Mesodermal cell (in vitro differentiated cells): ENCODE measurements at regions not wholly inside any gene's neighbourhood (a gene's known extent, or its start where the extent isn't known, plus 50 kb on each side); places are given as distances from the start of the nearest gene placed in this dataset.
A peak's percentile ranks its signal among the peaks of the same experiment; 100 is the strongest.

Source experiments
- H3K27ac ChIP-seq: 2 replicates; pipeline ENCODE4 v1.7.0; 2013; ENCODE audit warnings: mild to moderate bottlenecking, low read depth, low read length, moderate library complexity; ENCODE audit not compliant: severe bottlenecking
- H3K36me3 ChIP-seq: 2 replicates; pipeline ENCODE4 v1.7.1; 2013; ENCODE audit warnings: mild to moderate bottlenecking, low read length, moderate library complexity; ENCODE audit not compliant: control insufficient read depth, insufficient read depth
- H3K4me1 ChIP-seq: one replicate; pipeline ENCODE4 v1.7.1; 2013; ENCODE audit warnings: mild to moderate bottlenecking, low read length; ENCODE audit not compliant: insufficient read depth, control insufficient read depth, poor library complexity, severe bottlenecking
- H3K4me3 ChIP-seq: 2 replicates; pipeline ENCODE4 v1.7.0; 2013; ENCODE audit warnings: low read length, control low read depth, mild to moderate bottlenecking; ENCODE audit not compliant: insufficient read depth, poor library complexity, severe bottlenecking; ENCODE audit errors: extremely low read depth
- H3K9me3 ChIP-seq: 2 replicates; pipeline ENCODE4 v1.7.1; 2013; ENCODE audit warnings: mild to moderate bottlenecking, low read length, moderate library complexity; ENCODE audit not compliant: control insufficient read depth
- WGBS, 2 experiments: methylation state at CpG; one replicate each; pipeline ENCODE4 v1.1.5; 2013; ENCODE audit warnings: missing lambda C conversion rate in 2 of 2; ENCODE audit not compliant: insufficient coverage in 2 of 2; 5-methylcytosine and 5-hydroxymethylcytosine counted together

- H3K4me1 ChIP-seq, result no peaks in the 10 kb centered on the region
- WGBS, 2 experiments, result 90 to 100% methylated on average over 1 to 2 of the region's 6 CpGs
- no peak overlapping the region for H3K27ac ChIP-seq
- H3K4me3 ChIP-seq, result no peak overlapping the region
- no peaks in the 10 kb centered on the region for H3K36me3 ChIP-seq
- H3K9me3 ChIP-seq, result peaks cover 10% of the 10 kb centered on the region
These were observed 83.3 kb upstream of the PRDM11 start for GRCh38 chr11:45062974-45063635.

- Histone ChIP-seq H3K9me3 (peaks cover 10% of the 10 kb centered on the region), H3K4me1 (no peaks in the 10 kb centered on the region), H3K36me3 (no peaks in the 10 kb centered on the region), H3K27ac (no peak overlapping the region), H3K4me3 (no peak overlapping the region)
- WGBS, 2 experiments, result no CpG with 5 or more reads among the region's 1 CpG
These were observed 82.8 kb upstream of the PRDM11 start for GRCh38 chr11:45063669-45064068.

GRCh38 chr11:45067966-45068365, 78.5 kb upstream of the PRDM11 start:
- Histone ChIP-seq H3K9me3 (peaks cover 10% of the 10 kb centered on the region), H3K36me3 (no peaks in the 10 kb centered on the region), H3K4me3 (no peak overlapping the region), H3K27ac (no peak overlapping the region), H3K4me1 (no peaks in the 10 kb centered on the region)
- WGBS, 2 experiments, result 86 to 100% methylated on average over 1 of the region's 1 CpG

- Histone ChIP-seq H3K4me1 (peaks cover 5% of the 10 kb centered on the region), H3K27ac (no peak overlapping the region), H3K9me3 (no peaks in the 10 kb centered on the region), H3K4me3 (no peak overlapping the region), H3K36me3 (no peaks in the 10 kb centered on the region)
- 88 to 100% methylated on average over 1 of the region's 1 CpG for WGBS, 2 experiments
These were observed 75.2 kb upstream of the PRDM11 start for GRCh38 chr11:45071232-45071631.

GRCh38 chr11:45073685-45074141, 72.7 kb upstream of the PRDM11 start:
- Histone ChIP-seq H3K4me3 (no peak overlapping the region), H3K27ac (no peak overlapping the region), H3K4me1 (peaks cover 9% of the 10 kb centered on the region), H3K9me3 (no peaks in the 10 kb centered on the region), H3K36me3 (no peaks in the 10 kb centered on the region)
- 73 to 76% methylated on average over 10 of the region's 11 CpGs for WGBS, 2 experiments

GRCh38 chr11:45075519-45075918, 70.9 kb upstream of the PRDM11 start:
- 81 to 92% methylated on average over 2 to 3 of the region's 4 CpGs for WGBS, 2 experiments
- no peaks in the 10 kb centered on the region for H3K36me3 ChIP-seq
- H3K4me1 ChIP-seq, result peaks cover 24% of the 10 kb centered on the region
- no peak overlapping the region for H3K4me3 ChIP-seq
- no peak overlapping the region for H3K27ac ChIP-seq
- no peaks in the 10 kb centered on the region for H3K9me3 ChIP-seq

GRCh38 chr11:45075952-45076351, 70.5 kb upstream of the PRDM11 start:
- H3K4me3 ChIP-seq, result no peak overlapping the region
- no peaks in the 10 kb centered on the region for H3K9me3 ChIP-seq
- 93 to 100% methylated on average over 1 to 3 of the region's 4 CpGs for WGBS, 2 experiments
- peaks cover 24% of the 10 kb centered on the region for H3K4me1 ChIP-seq
- no peaks in the 10 kb centered on the region for H3K36me3 ChIP-seq
- no peak overlapping the region for H3K27ac ChIP-seq

- Histone ChIP-seq H3K9me3 (no peaks in the 10 kb centered on the region), H3K4me1 (peaks cover 24% of the 10 kb centered on the region), H3K27ac (no peak overlapping the region), H3K36me3 (no peaks in the 10 kb centered on the region), H3K4me3 (no peak overlapping the region)
- WGBS, 2 experiments, result 100% methylated on average over 1 to 2 of the region's 2 CpGs
These were observed 69.7 kb upstream of the PRDM11 start for GRCh38 chr11:45076761-45077160.

GRCh38 chr11:45078236-45079074, 68.0 kb upstream of the PRDM11 start:
- peak overlapping the region; percentile 23 for H3K27ac ChIP-seq
- H3K36me3 ChIP-seq, result no peaks in the 10 kb centered on the region
- WGBS, 2 experiments, result 82 to 87% methylated on average over 14 to 15 of the region's 16 CpGs
- H3K4me1 ChIP-seq, result peaks cover 24% of the 10 kb centered on the region
- H3K4me3 ChIP-seq, result no peak overlapping the region
- H3K9me3 ChIP-seq, result no peaks in the 10 kb centered on the region

GRCh38 chr11:45079075-45079444, 67.4 kb upstream of the PRDM11 start:
- WGBS, 2 experiments, result 69 to 83% methylated on average over 3 to 4 of the region's 4 CpGs

GRCh38 chr11:45079567-45079942, 66.9 kb upstream of the PRDM11 start:
- H3K9me3 ChIP-seq, result no peaks in the 10 kb centered on the region
- 75% methylated on average over 1 of the region's 1 CpG; no CpG with 5 or more reads in 1 of the 2 experiments for WGBS, 2 experiments
- H3K4me1 ChIP-seq, result peaks cover 19% of the 10 kb centered on the region
- H3K36me3 ChIP-seq, result no peaks in the 10 kb centered on the region
- H3K27ac ChIP-seq, result no peak overlapping the region
- H3K4me3 ChIP-seq, result no peak overlapping the region

More at GRCh38 chr11:45079075-45079444, 67.4 kb upstream of the PRDM11 start:
- H3K36me3 ChIP-seq, result no peaks in the 10 kb centered on the region
- peak overlapping the region; percentile 23 for H3K27ac ChIP-seq
- no peak overlapping the region for H3K4me3 ChIP-seq
- H3K9me3 ChIP-seq, result no peaks in the 10 kb centered on the region
- H3K4me1 ChIP-seq, result peaks cover 19% of the 10 kb centered on the region
